Testis (tissue), 2 donors: ENCODE measurements at regions not wholly inside any gene's neighbourhood (a gene's known extent, or its start where the extent isn't known, plus 50 kb on each side); places are given as distances from the start of the nearest gene placed in this dataset.
"Not testable (repeated sequence)": the region's sequence is repeated elsewhere in the genome, so short reads cannot be mapped to it uniquely, and the experiment has no call there.

ENCODE experiments used
- DNase-seq: peaks from one replicate; pipeline ENCODE4 v3.0.0-alpha.2; 2019
- H3K27ac ChIP-seq, 2 donors: fragments of 200-600 bp; sonication (generic); one replicate each; pipeline ENCODE4 v1.5.1; 2019
- H3K27me3 ChIP-seq: fragments of 200-600 bp; sonication (generic); one replicate; pipeline ENCODE4 v1.5.1; 2019
- H3K36me3 ChIP-seq: fragments of 200-600 bp; sonication (generic); one replicate; pipeline ENCODE4 v1.5.1; 2017; ENCODE audit warnings: low read depth; ENCODE audit errors: missing control alignments
- H3K4me1 ChIP-seq: fragments of 200-600 bp; sonication (generic); one replicate; pipeline ENCODE4 v1.5.1; 2019
- H3K4me3 ChIP-seq, 2 donors: fragments of 200-600 bp; sonication (generic); one replicate each; pipeline ENCODE4 v1.5.1; 2017 to 2019
- H3K9me3 ChIP-seq: fragments of 200-600 bp; sonication (generic); one replicate; pipeline ENCODE4 v1.5.1; 2017
- POLR2A ChIP-seq: fragments of 450-650 bp; IDR thresholded peaks from one replicate; pipeline ENCODE4 v1.6.1; 2017; ENCODE audit warnings: antibody characterized with exemption, mild to moderate bottlenecking, moderate library complexity
- WGBS, 2 donors: methylation state at CpG; one replicate each; pipeline ENCODE4 v1.1.5; 2018; 5-methylcytosine and 5-hydroxymethylcytosine counted together
- intact Hi-C: fragments of 100-400 bp; cut with DNase I; formaldehyde crosslinking; loops from one replicate; pipeline ENCODE4 v1.15.1; 2023; ENCODE audit warnings: low total_unique reads
- TF ChIP-seq, protein P1 (sequence below), 3 experiments: fragments of 450-650 bp in 2 of 3; fragments of 200-600 bp in 1 of 3; sonication (generic) in 1 of 3; IDR thresholded peaks; one replicate each; pipeline ENCODE4 v1.5.1; 2016 to 2019; ENCODE audit warnings: antibody characterized with exemption in 3 of 3, mild to moderate bottlenecking in 2 of 3, moderate library complexity in 1 of 3

GRCh38 chr4:187124331-187124730 is 400.7 kb upstream of the FAT1 start:
- no peaks in the 10 kb centered on the region for H3K36me3 ChIP-seq
- intact Hi-C loops, result no loop called here
- H3K9me3 ChIP-seq, result no peaks in the 10 kb centered on the region
- H3K27ac ChIP-seq, result no peak overlapping the region
- H3K4me1 ChIP-seq, result peaks cover 3% of the 10 kb centered on the region
- no peak for DNase-seq
- TF ChIP-seq POLR2A, result no peak
- TF ChIP-seq, protein P1, sequence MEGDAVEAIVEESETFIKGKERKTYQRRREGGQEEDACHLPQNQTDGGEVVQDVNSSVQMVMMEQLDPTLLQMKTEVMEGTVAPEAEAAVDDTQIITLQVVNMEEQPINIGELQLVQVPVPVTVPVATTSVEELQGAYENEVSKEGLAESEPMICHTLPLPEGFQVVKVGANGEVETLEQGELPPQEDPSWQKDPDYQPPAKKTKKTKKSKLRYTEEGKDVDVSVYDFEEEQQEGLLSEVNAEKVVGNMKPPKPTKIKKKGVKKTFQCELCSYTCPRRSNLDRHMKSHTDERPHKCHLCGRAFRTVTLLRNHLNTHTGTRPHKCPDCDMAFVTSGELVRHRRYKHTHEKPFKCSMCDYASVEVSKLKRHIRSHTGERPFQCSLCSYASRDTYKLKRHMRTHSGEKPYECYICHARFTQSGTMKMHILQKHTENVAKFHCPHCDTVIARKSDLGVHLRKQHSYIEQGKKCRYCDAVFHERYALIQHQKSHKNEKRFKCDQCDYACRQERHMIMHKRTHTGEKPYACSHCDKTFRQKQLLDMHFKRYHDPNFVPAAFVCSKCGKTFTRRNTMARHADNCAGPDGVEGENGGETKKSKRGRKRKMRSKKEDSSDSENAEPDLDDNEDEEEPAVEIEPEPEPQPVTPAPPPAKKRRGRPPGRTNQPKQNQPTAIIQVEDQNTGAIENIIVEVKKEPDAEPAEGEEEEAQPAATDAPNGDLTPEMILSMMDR (IDR thresholded peaks at IDR 0.05), result no peak
- no peaks in the 10 kb centered on the region for H3K27me3 ChIP-seq
- H3K4me3 ChIP-seq, result no peak overlapping the region
- 28 to 48% methylated on average over 12 of the region's 12 CpGs for WGBS, 2 donors

DNA sequence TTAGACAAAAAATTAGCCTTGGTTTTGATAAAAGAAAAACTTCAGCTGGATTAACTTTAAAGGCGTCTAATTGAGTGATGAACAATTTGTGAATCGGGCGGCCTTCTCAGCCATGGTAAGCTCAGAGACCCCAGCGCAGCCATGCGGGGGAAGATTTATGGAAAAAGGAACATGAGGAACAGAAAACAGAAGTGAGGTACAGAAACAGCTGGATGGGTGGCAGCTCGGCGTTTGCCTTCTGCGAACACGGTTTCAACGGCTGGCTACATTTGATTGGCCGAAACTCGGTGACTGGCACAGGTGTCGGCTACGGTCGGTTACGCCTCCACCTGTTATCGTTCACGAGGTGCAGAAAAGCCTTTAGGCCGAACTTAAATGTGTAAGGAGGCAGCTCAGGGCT is 401.4 kb upstream of the FAT1 start:
- no peaks in the 10 kb centered on the region for H3K36me3 ChIP-seq
- 61 to 84% methylated on average over 19 of the region's 19 CpGs for WGBS, 2 donors
- no peaks in the 10 kb centered on the region for H3K9me3 ChIP-seq
- H3K4me1 ChIP-seq, result peaks cover 3% of the 10 kb centered on the region
- no peak for DNase-seq
- no peak overlapping the region for H3K27ac ChIP-seq
- no peak for TF ChIP-seq POLR2A
- TF ChIP-seq, protein P1 (IDR thresholded peaks at IDR 0.05), result no peak
- intact Hi-C loops, result no loop called here
- H3K4me3 ChIP-seq, result no peak overlapping the region
- H3K27me3 ChIP-seq, result no peaks in the 10 kb centered on the region

GRCh38 chr4:187127456-187127855 is 403.8 kb upstream of the FAT1 start:
- Histone ChIP-seq H3K4me3 (no peak overlapping the region), H3K27ac (no peak overlapping the region), H3K36me3 (no peaks in the 10 kb centered on the region), H3K4me1 (peaks cover 3% of the 10 kb centered on the region), H3K9me3 (no peaks in the 10 kb centered on the region), H3K27me3 (no peaks in the 10 kb centered on the region)
- intact Hi-C loops, result no loop called here
- DNase-seq, result no peak
- 54 to 86% methylated on average over 3 of the region's 3 CpGs for WGBS, 2 donors
- no peak for TF ChIP-seq POLR2A
- TF ChIP-seq, protein P1 (IDR thresholded peaks at IDR 0.05), result no peak

- TF ChIP-seq POLR2A, result no peak
- TF ChIP-seq, protein P1 (IDR thresholded peaks at IDR 0.05), result no peak
- intact Hi-C loops, result no loop called here
Observed at GRCh38 chr4:187128222-187128621, 404.6 kb upstream of the FAT1 start.

DNA sequence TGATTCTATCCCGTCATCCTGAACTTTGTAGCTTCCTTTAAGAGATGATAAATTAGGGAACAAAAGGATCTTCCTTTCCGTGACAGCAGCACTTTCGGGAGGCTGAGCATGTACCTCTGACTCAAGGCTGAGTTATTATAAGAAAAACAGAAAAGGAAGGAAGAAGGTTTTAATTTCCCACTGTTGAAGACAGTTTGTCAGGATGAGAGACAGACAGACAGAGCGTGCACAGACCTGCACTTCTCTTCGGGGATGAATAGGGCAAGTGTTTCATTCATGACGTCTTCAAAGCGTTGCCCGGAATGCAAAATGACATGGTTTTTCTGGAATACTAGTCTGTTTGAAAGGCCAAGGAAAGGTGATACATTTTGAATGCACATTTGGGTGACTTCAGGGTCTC is 405.3 kb upstream of the FAT1 start:
- Histone ChIP-seq H3K9me3 (no peaks in the 10 kb centered on the region), H3K27ac (no peak overlapping the region), H3K4me3 (no peak overlapping the region), H3K36me3 (no peaks in the 10 kb centered on the region), H3K4me1 (peaks cover 3% of the 10 kb centered on the region), H3K27me3 (no peaks in the 10 kb centered on the region)
- 33 to 36% methylated on average over 8 of the region's 8 CpGs for WGBS, 2 donors
- TF ChIP-seq, protein P1 (IDR thresholded peaks at IDR 0.05), result no peak
- TF ChIP-seq POLR2A, result no peak
- intact Hi-C loops, result no loop called here
- no peak for DNase-seq

More at GRCh38 chr4:187128222-187128621, 404.6 kb upstream of the FAT1 start:
- H3K4me3 ChIP-seq, result no peak overlapping the region
- no peak overlapping the region for H3K27ac ChIP-seq
- no peaks in the 10 kb centered on the region for H3K9me3 ChIP-seq
- no peak for DNase-seq
- H3K27me3 ChIP-seq, result no peaks in the 10 kb centered on the region
- H3K36me3 ChIP-seq, result no peaks in the 10 kb centered on the region
- WGBS, 2 donors, result 47 to 61% methylated on average over 11 of the region's 11 CpGs
- H3K4me1 ChIP-seq, result peaks cover 3% of the 10 kb centered on the region

GRCh38 chr4:187131826-187132225 is 408.2 kb upstream of the FAT1 start:
- intact Hi-C loops, H3K27ac ChIP-seq, H3K27me3 ChIP-seq, DNase-seq, H3K9me3 ChIP-seq, H3K4me3 ChIP-seq, H3K36me3 ChIP-seq, H3K4me1 ChIP-seq: not testable (repeated sequence)
- WGBS, 2 donors, result 90 to 97% methylated on average over 1 of the region's 1 CpG
